NCI-H2107 treated with DMSO at 0.1 percent for 48 hours (cell line): ENCODE measurements at regions not wholly inside any gene's neighbourhood (a gene's known extent, or its start where the extent isn't known, plus 50 kb on each side); places are given as distances from the start of the nearest gene placed in this dataset.

ENCODE experiments used
- DNase-seq: peaks from one replicate; lab custom pipeline; 2025; ENCODE audit not compliant: unreplicated experiment; lab: John Stamatoyannopoulos, UW

GRCh38 chr20:63058696-63059335 is 52.1 kb upstream of the BHLHE23 start:
- DNase-seq = no peak

DNA sequence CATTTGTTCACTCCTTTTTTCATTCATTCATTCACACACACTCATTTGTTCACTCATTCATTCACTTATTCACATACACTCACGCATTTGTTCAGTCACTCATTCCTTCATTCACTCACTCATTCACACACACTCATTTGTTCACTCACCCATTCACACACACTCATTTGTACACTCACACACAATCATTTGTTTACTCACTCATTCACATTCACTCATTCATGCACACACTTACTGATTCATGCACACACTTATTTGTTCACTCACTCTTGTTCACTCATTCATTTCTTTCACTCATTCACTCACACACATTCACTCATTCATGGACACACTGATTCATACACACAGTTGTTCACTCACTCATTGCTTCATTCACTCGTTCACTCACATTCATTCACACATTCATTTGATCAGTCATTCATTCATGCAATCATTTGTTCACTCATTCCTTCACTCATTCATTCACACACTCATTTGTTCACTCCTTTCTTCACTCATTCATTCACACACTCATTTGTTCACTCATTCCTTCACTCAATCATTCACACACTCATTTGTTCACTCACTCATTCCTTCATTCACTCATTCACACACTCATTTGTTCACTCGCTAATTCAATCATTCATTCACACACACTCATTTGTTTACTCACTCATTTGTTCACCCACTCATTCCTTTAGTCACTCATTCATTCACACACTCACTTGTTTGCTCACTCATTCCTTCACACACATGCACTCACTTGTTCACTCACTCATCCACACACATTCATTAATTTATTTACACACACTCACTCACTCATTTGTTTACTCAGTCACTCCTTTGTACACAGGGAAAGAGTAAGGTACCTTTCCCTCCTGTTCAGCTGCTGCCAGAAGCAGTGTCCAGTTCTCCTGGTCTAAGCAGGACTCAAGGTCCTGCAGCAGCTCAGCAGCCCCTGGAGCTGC is 50.7 kb upstream of the BHLHE23 start:
- no peak for DNase-seq

DNA sequence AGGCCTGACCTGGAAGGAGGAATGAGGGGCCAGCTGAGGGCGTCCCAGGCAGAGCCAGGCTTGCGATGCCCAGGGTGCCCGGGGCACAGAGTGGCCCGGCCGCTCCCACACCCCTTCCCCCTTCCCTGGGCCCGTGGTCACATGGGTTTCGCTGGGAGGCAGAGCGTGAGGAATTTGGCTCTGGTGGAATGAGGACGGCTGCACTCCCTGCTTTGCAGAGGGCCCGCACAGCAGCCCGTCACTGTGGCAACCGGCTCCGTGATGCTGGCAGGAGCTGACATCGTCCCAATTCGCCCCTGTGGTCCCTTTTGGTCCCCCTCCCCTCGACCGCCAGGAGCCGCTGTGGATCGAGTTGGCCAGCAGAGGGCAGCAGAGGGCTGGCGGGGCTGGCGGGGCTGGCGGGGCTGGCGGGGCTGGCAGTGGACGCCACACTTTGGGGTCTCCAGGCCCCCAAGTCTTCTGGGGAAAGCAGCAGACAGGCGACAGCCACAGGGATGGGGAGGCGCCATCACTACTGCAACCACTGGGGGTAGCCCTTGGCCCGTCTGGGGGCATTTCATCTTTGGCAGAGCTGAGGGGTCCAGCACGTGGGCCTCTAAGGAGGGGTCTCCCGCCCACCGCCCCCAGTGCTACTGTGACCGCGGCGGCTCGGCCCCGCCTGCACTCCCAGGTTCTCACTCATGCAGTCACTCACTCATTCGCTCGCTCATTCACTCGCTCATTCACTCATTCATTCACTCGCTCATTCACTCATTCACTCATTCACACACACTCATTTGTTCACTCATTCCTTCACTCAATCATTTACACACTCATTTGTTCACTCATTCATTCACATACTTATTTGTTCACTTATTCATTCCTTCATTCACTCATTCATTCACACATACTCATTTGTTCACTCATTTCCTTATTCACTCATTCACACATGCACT is 49.7 kb upstream of the BHLHE23 start:
- no peak for DNase-seq
